SU-DHL-6 (cell line): ENCODE measurements at regions not wholly inside any gene's neighbourhood (a gene's known extent, or its start where the extent isn't known, plus 50 kb on each side); places are given as distances from the start of the nearest gene placed in this dataset.

Experiments
- EZH2phosphoT487 ChIP-seq: fragments of 200-600 bp; sonication (generic), shearing (Covaris generic); conservative IDR thresholded peaks from 2 replicates; pipeline ENCODE4 v1.6.1; 2018; ENCODE audit warnings: mild to moderate bottlenecking, antibody characterized with exemption, low read length, moderate library complexity, mixed read lengths
- TF ChIP-seq, protein P1 (sequence below): fragments of 200-600 bp; sonication (generic); IDR thresholded peaks from one replicate; pipeline ENCODE4 v1.5.1; 2017; ENCODE audit warnings: antibody characterized with exemption, mild to moderate bottlenecking, low read length, moderate library complexity; ENCODE audit not compliant: insufficient read depth, poor library complexity, severe bottlenecking

DNA sequence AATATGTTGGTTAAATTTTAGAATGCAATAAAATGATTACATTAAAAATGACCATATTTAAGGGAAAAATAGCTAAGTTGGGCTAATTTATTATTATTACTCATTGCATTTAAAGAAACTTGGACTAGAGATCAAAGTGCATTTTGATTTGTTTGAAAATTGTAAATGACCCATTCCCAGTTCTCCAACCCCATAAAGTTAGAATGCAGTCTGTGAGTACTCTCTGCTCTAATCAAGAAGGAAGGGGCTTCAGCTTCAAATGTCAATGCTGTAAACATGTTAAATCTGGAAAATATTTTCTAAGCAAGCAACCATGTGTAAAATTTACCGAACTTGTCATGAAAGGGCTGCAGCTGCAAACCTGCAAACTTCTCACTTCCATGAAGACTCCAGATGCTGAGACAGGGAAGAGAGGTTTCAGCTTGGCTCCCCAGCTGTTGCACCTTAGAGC lies 232.7 kb downstream of the TTLL7 start:
- TF ChIP-seq, protein P1, sequence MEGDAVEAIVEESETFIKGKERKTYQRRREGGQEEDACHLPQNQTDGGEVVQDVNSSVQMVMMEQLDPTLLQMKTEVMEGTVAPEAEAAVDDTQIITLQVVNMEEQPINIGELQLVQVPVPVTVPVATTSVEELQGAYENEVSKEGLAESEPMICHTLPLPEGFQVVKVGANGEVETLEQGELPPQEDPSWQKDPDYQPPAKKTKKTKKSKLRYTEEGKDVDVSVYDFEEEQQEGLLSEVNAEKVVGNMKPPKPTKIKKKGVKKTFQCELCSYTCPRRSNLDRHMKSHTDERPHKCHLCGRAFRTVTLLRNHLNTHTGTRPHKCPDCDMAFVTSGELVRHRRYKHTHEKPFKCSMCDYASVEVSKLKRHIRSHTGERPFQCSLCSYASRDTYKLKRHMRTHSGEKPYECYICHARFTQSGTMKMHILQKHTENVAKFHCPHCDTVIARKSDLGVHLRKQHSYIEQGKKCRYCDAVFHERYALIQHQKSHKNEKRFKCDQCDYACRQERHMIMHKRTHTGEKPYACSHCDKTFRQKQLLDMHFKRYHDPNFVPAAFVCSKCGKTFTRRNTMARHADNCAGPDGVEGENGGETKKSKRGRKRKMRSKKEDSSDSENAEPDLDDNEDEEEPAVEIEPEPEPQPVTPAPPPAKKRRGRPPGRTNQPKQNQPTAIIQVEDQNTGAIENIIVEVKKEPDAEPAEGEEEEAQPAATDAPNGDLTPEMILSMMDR = no peak
- no peak for TF ChIP-seq EZH2phosphoT487
